Middle frontal gyrus (tissue), 1 donor: ENCODE measurements at regions not wholly inside any gene's neighbourhood (a gene's known extent, or its start where the extent isn't known, plus 50 kb on each side); places are given as distances from the start of the nearest gene placed in this dataset.
A peak's percentile ranks its signal among the peaks of the same experiment; 100 is the strongest.

Experiments used
- DNase-seq: peaks from one replicate; pipeline ENCODE4 v3.0.0-alpha.2; 2015; ENCODE audit warnings: low spot score; ENCODE audit errors: extremely low spot score

DNA sequence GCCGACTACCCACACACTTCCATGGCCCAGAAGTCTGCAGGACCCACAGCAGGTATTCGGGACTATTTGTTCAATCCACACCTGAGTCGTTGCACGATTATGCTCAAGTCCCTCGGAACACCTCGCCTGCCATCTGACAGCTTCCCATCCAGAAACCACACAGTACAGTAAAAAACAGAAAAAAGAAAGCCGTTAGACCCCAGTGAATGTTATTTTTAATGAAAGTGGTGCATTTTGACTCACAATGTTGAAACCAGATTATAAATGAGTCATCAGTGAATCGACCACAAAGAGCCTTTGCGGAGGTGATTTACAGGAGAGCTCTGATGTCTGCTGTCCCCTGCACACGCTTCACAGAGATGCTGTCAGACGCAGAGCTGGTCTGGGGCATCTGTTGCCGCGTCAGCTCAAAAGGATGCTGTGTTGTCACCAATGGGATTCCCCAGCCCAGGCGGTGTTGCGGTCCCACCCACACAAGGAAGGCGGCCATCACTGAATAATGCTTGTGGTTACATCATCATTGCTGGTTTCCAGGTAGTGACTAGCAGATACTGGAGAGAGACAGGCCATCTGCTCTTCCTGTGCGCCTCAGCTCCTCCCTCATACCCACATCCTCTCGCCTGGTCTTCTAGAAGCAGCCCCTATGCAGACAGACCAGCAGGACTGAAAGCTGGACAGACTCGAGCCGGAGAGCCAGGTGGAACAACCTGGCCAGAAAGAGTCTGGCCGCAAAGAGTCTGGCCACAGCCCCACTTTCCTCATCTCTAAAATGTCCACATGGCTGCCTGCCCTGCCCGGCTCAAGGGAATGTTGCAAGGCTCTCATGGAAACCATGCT, 116.8 kb downstream of the TOMM20 start:
- DNase-seq: peak; percentile 12

GRCh38 chr1:235011064-235011598, 117.5 kb downstream of the TOMM20 start:
- no peak for DNase-seq

- DNase-seq: no peak
Observed at GRCh38 chr1:235009561-235010306, 118.9 kb downstream of the TOMM20 start.

DNA sequence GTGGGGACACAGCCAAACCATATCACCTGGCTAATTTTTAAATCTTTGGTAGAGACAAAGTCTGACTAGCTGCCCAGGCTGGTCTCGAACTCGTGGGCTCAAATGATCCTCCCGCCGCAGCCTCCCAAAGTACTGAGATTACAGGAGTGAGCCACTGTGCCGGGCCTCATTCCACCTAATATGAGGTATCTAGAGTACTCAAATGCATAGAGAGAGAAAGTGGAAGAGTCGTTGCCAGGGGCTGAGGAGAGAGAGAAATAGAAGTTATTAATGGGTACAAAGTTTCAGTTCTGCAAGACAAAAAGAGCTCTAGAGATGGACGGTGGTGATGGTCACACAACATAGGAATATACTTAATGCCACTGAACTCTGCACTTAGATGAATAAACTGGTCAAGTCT, 119.6 kb downstream of the TOMM20 start:
- no peak for DNase-seq

- DNase-seq: no peak
Observed at GRCh38 chr1:235008239-235008638, 120.4 kb downstream of the TOMM20 start.

GRCh38 chr1:235006816-235007215, 121.8 kb downstream of the TOMM20 start:
- DNase-seq: no peak

DNA sequence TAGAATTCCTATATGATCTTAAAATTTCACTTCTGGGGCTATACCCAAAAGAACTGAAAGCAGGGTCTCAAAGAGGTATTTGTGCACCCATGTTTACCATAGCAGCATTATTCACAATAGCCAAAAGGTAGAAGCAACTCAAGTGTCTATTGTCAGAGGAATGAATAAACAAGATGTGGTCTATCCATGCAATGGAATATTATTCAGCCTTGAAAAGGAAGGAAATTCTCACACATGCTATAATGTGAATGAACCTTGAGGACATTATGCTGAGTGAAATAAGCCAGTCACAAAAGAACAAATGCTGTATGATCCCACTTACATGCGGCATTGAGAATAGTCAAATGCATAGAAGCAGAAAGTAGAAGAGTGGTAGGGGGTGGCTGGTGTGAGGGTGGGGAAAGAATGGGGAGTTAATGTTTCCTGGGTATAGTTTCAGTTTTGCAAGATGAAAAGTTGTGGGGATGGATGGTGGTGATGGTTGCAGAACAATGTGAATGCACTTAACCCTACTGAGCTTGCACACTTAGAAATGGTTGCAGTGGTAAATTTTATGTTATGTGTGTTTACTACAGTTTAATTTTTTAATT, 122.4 kb downstream of the TOMM20 start:
- DNase-seq: no peak

GRCh38 chr1:235004840-235005391, 123.7 kb downstream of the TOMM20 start:
- no peak for DNase-seq

DNA sequence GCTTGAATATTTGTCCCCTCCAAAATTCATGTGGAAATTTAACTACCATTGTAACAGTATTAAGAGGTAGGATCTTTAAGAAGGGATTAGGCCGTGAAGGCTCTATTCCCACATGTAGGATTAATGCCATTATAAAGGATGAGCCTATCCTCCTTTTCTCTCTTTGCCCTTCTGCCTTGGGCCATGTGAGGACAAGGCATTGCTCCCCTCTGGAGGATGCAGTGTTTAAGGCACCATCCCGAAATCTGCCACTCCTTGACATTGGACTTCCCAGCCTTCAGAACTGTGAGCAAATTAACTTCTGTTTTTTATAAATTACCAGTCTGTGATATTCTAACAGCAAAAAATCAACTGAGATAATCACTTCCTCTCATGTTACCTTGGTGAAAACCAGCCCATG, 124.4 kb downstream of the TOMM20 start:
- DNase-seq: no peak

DNA sequence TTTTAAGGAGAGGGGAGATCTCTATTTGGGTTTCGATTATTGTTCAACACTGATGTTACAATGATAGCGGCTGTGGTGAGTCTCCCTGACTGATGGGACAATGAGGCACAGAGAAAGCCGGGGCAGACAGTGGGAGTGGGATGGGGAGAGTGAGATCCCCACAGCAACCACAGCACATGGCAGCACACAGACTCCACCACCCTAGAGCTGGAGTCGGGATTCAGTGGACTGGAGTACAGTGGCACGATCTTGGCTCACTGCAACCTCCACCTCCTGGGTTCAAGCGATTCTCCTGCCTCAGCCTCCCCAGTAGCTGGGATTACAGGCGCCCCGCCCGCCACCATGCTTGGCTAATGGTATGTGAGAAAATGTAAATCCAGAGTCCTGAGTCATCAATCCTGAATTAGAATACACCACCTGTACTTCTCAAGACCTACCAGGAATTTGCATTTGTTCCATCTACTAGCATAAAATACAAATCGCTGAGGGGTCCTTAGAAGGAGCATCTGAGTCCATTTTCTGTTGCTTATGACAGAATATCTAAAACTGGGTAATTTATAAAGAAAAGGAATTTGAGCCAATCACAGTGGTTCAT, 125.8 kb downstream of the TOMM20 start:
- no peak for DNase-seq

GRCh38 chr1:234999513-234999940, 129.1 kb downstream of the TOMM20 start:
- no peak for DNase-seq

GRCh38 chr1:234997896-234998741, 130.5 kb downstream of the TOMM20 start:
- DNase-seq: no peak

GRCh38 chr1:234997201-234997895, 131.3 kb downstream of the TOMM20 start:
- DNase-seq: peak; percentile 82

DNA sequence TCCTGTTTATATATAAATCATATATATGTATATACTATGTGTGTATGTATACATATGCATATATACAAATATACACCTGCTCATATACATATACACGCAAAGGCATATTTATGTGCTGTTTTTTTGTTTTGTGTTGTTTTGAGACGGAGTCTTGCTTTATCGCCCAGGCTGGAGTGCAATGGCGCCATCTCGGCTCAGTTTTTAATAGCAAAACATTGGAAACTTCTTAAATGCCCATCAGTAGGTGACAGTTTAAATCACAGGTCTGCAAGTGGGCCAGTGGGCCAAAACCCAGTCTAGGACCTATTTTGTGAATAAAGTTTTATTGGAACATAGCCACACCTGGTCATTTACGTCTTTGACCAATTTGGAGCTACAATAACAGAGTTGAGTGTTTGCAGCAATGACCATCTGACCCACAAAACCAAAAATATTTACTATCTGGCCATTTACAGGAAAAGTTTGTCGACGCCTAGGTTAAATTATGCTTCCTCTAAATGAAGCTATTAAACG, 132.3 kb downstream of the TOMM20 start:
- DNase-seq: no peak

DNA sequence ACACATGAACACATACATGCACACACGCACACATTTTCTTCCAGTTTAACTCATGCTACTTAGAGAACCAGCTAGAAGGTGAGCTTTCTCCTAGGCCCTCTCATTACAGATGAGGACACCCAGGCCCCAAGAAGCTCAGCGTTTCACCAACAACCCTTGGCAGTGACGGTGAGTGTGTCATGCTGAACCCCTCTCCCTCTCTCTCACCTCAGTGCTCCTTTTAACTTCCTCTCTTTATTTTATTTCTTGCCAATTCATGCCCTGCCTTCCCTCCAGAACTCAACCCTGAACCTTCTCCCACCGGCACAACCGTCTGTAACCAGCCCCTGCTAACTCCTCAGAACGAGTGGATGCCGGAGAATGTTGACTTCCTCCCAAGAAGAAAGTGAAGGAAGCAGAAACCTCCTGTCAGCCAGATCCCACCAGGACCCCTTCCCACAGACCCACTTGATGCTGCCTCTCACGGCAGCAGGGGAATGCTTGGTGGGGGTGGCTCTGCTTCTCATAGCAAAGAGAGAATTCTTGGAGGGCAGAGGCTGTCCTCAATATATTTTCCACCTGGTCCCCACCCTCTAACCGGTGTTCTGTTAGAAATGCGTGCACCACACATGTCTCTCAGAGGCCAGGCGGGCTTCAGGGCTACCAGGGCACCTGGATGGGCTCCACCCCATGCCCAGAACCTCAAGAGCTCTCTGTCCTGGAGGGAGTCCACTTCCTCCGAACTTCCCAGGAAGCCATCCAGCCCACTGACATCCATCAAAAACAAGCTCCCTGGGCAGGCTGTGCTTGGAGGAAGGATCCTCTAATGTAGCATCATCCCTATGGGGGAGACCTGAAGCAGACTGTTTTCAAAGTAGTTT, 134.0 kb downstream of the TOMM20 start:
- no peak for DNase-seq

GRCh38 chr1:234992065-234992464, 136.6 kb downstream of the TOMM20 start:
- no peak for DNase-seq

- DNase-seq: no peak
Observed at GRCh38 chr1:234990874-234991801, 137.5 kb downstream of the TOMM20 start.

GRCh38 chr1:234990328-234990675, 138.3 kb downstream of the TOMM20 start:
- DNase-seq: no peak
